Ovary (tissue), 3 donors: ENCODE measurements at regions not wholly inside any gene's neighbourhood (a gene's known extent, or its start where the extent isn't known, plus 50 kb on each side); places are given as distances from the start of the nearest gene placed in this dataset.

Experiments used
- CTCF ChIP-seq, 3 donors: fragments of 450-650 bp in 2 of 3; fragments of 200-600 bp in 1 of 3; IDR thresholded peaks; one replicate each; pipeline versions ENCODE4 v1.5.1 to v1.8.0; 2016 to 2022; ENCODE audit warnings: antibody characterized with exemption in 3 of 3, mild to moderate bottlenecking in 1 of 3
- POLR2A ChIP-seq: fragments of 450-650 bp; IDR thresholded peaks from one replicate; pipeline ENCODE4 v1.6.1; 2017; ENCODE audit warnings: antibody characterized with exemption, mild to moderate bottlenecking, moderate library complexity
- donor health status: DM: no; HTN: no; CAD: no.

GRCh38 chr3:34504366-34504765 is 705.9 kb downstream of the PDCD6IP start:
- TF ChIP-seq CTCF (IDR thresholded peaks at IDR 0.05) (no peak), POLR2A (no peak)
